T-cell (primary cell): ENCODE measurements at regions not wholly inside any gene's neighbourhood (a gene's known extent, or its start where the extent isn't known, plus 50 kb on each side); places are given as distances from the start of the nearest gene placed in this dataset.
"Not testable (repeated sequence)": the region's sequence is repeated elsewhere in the genome, so short reads cannot be mapped to it uniquely, and the experiment has no call there.

Experiments used
- ATAC-seq, 4 experiments: fragments of 200-7000 bp in 3 of 4; fragments of 150-1000 bp in 1 of 4; cut with Tn5 transposase; replicated peaks in 1 of 4; 1 replicate in 3 of 4; 2 replicates in 1 of 4; pipeline ENCODE4 v1.10.0; 2021; ENCODE audit warnings: moderate library complexity in 3 of 4, mild to moderate bottlenecking in 2 of 4, moderate number of reproducible peaks in 1 of 4
- CTCF ChIA-PET, 2 donors: fragments of 300-600 bp; sonication (Branson Sonifier 250); formaldehyde crosslinking; loops; one replicate each; lab custom pipeline; 2022; ENCODE audit warnings: antibody characterized with exemption in 2 of 2; lab: Charles Lee
- POLR2A ChIA-PET, 2 donors: fragments of 300-600 bp; sonication (Branson Sonifier 250); formaldehyde crosslinking; loops; one replicate each; lab custom pipeline; 2022; ENCODE audit warnings: antibody characterized with exemption in 2 of 2; lab: Charles Lee
- DNase-seq, 35 experiments: peaks; one replicate each; pipeline versions ENCODE4 v3.0.0 to v3.0.0-alpha.2; 2013 to 2023
- H3K27ac ChIP-seq: one replicate; pipeline ENCODE4 v1.5.1; 2013; ENCODE audit warnings: low read length
- H3K27me3 ChIP-seq, 2 experiments: replicated peaks in 1 of 2; 1 replicate in 1 of 2; 2 replicates in 1 of 2; pipeline versions ENCODE4 v1.6.1 to v1.7.0; 2013; ENCODE audit warnings: low read length in 1 of 2, mixed read lengths in 1 of 2; ENCODE audit not compliant: control insufficient read depth in 2 of 2, insufficient read depth in 2 of 2; ENCODE audit errors: extremely low read depth in 1 of 2
- H3K36me3 ChIP-seq, 2 donors: 1 replicate in 1 of 2; 2 replicates in 1 of 2; pipeline versions ENCODE4 v1.6.1 to v1.7.0; 2013; ENCODE audit warnings: low read length in 1 of 2; ENCODE audit not compliant: control insufficient read depth in 2 of 2, insufficient read depth in 1 of 2; ENCODE audit errors: extremely low read depth in 1 of 2
- H3K4me1 ChIP-seq, 2 experiments: 1 replicate in 1 of 2; 2 replicates in 1 of 2; pipeline versions ENCODE4 v1.6.1 to v1.7.0; 2013; ENCODE audit warnings: low read length in 2 of 2, mixed read lengths in 1 of 2; ENCODE audit not compliant: insufficient read depth in 2 of 2, control insufficient read depth in 1 of 2; ENCODE audit errors: extremely low read depth in 1 of 2
- H3K4me3 ChIP-seq, 2 donors: 1 replicate in 1 of 2; 2 replicates in 1 of 2; pipeline versions ENCODE4 v1.5.1 to v1.7.0; 2013; ENCODE audit warnings: mild to moderate bottlenecking in 2 of 2, low read length in 1 of 2, moderate library complexity in 1 of 2; ENCODE audit not compliant: control insufficient read depth in 1 of 2; ENCODE audit errors: extremely low read depth in 1 of 2
- H3K9me3 ChIP-seq: 2 replicates; pipeline ENCODE4 v1.7.0; 2013
- H3K27ac Mint-ChIP-seq, 2 donors: one replicate each; pipeline ENCODE4 v1.8.0; 2020 to 2021; ENCODE audit warnings: mild to moderate bottlenecking in 2 of 2, mixed read lengths in 2 of 2
- H3K27me3 Mint-ChIP-seq, 2 donors: one replicate each; pipeline ENCODE4 v1.8.0; 2021 to 2022; ENCODE audit warnings: mixed read lengths in 2 of 2
- H3K36me3 Mint-ChIP-seq: one replicate; pipeline ENCODE4 v1.8.0; 2021; ENCODE audit warnings: mixed read lengths
- H3K4me1 Mint-ChIP-seq, 3 donors: one replicate each; pipeline ENCODE4 v1.8.0; 2020 to 2022; ENCODE audit warnings: mixed read lengths in 3 of 3, mild to moderate bottlenecking in 1 of 3
- H3K4me3 Mint-ChIP-seq, 3 donors: one replicate each; pipeline ENCODE4 v1.8.0; 2020 to 2022; ENCODE audit warnings: mild to moderate bottlenecking in 3 of 3, mixed read lengths in 3 of 3, moderate library complexity in 3 of 3
- H3K9me3 Mint-ChIP-seq, 3 donors: one replicate each; pipeline ENCODE4 v1.8.0; 2020 to 2022; ENCODE audit warnings: mixed read lengths in 3 of 3
- WGBS: methylation state at CpG from one replicate; pipeline ENCODE4 v1.1.5; 2013; ENCODE audit warnings: missing lambda C conversion rate; ENCODE audit not compliant: insufficient coverage; 5-methylcytosine and 5-hydroxymethylcytosine counted together

- Mint-ChIP-seq H3K4me3 (no peak overlapping the region), H3K27me3 (no peaks in the 10 kb centered on the region), H3K4me1 (no peaks in the 10 kb centered on the region), H3K27ac (no peak overlapping the region), H3K9me3 (peaks cover 6 to 8% (median 8%) of the 10 kb centered on the region in 3 donors), H3K36me3 (no peaks in the 10 kb centered on the region)
- DNase-seq (no peak), ATAC-seq (no peak)
- Histone ChIP-seq H3K9me3 (no peaks in the 10 kb centered on the region), H3K36me3 (no peaks in the 10 kb centered on the region), H3K4me1 (no peaks in the 10 kb centered on the region), H3K27ac (no peak overlapping the region), H3K27me3 (no peaks in the 10 kb centered on the region), H3K4me3 (no peak overlapping the region)
- 0% methylated on average over 1 of the region's 2 CpGs for WGBS
- POLR2A ChIA-PET = no interaction called here
- CTCF ChIA-PET = no interaction called here
Measured at GRCh38 chr6:114648847-114649246, 306.0 kb upstream of the HS3ST5 start.

- peaks cover 11 to 18% (median 13%) of the 10 kb centered on the region in 3 donors for H3K9me3 Mint-ChIP-seq
- H3K27me3 ChIP-seq = no peaks in the 10 kb centered on the region
- H3K4me1 ChIP-seq = no peaks in the 10 kb centered on the region
- no peak overlapping the region for H3K27ac ChIP-seq
- H3K36me3 Mint-ChIP-seq = no peaks in the 10 kb centered on the region
- no peak for DNase-seq
- 41% methylated on average over 4 of the region's 4 CpGs for WGBS
- no peak overlapping the region for H3K4me3 ChIP-seq
- no peak overlapping the region for H3K27ac Mint-ChIP-seq
- ChIA-PET CTCF (no interaction called here), POLR2A (no interaction called here)
- H3K9me3 ChIP-seq = no peaks in the 10 kb centered on the region
- no peak for ATAC-seq
- H3K4me3 Mint-ChIP-seq = no peak overlapping the region
- no peaks in the 10 kb centered on the region for H3K36me3 ChIP-seq
- H3K27me3 Mint-ChIP-seq = no peaks in the 10 kb centered on the region
- H3K4me1 Mint-ChIP-seq = no peaks in the 10 kb centered on the region
Measured at GRCh38 chr6:114638341-114638740, 295.5 kb upstream of the HS3ST5 start.

GRCh38 chr6:114634016-114634415 is 291.2 kb upstream of the HS3ST5 start:
- no peaks in the 10 kb centered on the region for H3K27me3 Mint-ChIP-seq
- H3K4me1 Mint-ChIP-seq = no peaks in the 10 kb centered on the region
- Histone ChIP-seq H3K9me3 (no peaks in the 10 kb centered on the region), H3K27me3 (no peaks in the 10 kb centered on the region), H3K27ac (no peak overlapping the region), H3K4me3 (no peak overlapping the region), H3K36me3 (no peaks in the 10 kb centered on the region), H3K4me1 (no peaks in the 10 kb centered on the region)
- ChIA-PET CTCF (interaction anchor here in 1 of 2 donors (0.9 kb wide), 1 partner anchor 14 kb away, joined by 3 read pairs; no protein-coding TSS in a partner anchor), POLR2A (no interaction called here)
- no peaks in the 10 kb centered on the region for H3K36me3 Mint-ChIP-seq
- DNase-seq (no peak), ATAC-seq (no peak)
- H3K27ac Mint-ChIP-seq = no peak overlapping the region
- no peak overlapping the region for H3K4me3 Mint-ChIP-seq
- peaks cover 13 to 16% (median 14%) of the 10 kb centered on the region in 3 donors for H3K9me3 Mint-ChIP-seq

- H3K27ac Mint-ChIP-seq, H3K27me3 ChIP-seq, H3K36me3 ChIP-seq, H3K4me3 Mint-ChIP-seq, H3K27me3 Mint-ChIP-seq, H3K9me3 ChIP-seq, H3K4me3 ChIP-seq, H3K36me3 Mint-ChIP-seq, CTCF ChIA-PET, H3K4me1 Mint-ChIP-seq, DNase-seq, H3K27ac ChIP-seq, ATAC-seq, H3K4me1 ChIP-seq: not testable (repeated sequence)
- POLR2A ChIA-PET = interaction anchor here in 1 of 2 donors (0.5 kb wide), 1 partner anchor 218 kb away, joined by 4 read pairs; no protein-coding TSS in a partner anchor
- peaks cover 9 to 15% (median 11%) of the 10 kb centered on the region in 3 donors for H3K9me3 Mint-ChIP-seq
- no CpG with 5 or more reads among the region's 1 CpG for WGBS
Measured at GRCh38 chr6:114626226-114626625, 283.4 kb upstream of the HS3ST5 start.

- no peaks in the 10 kb centered on the region for H3K27me3 ChIP-seq
- Mint-ChIP-seq H3K27me3 (no peaks in the 10 kb centered on the region), H3K4me1 (no peaks in the 10 kb centered on the region), H3K27ac (no peak overlapping the region), H3K4me3 (no peak overlapping the region), H3K36me3 (no peaks in the 10 kb centered on the region), H3K9me3 (peaks cover 3 to 9% (median 4%) of the 10 kb centered on the region in 3 donors)
- DNase-seq = no peak
- POLR2A ChIA-PET = interaction anchor here in 1 of 2 donors (0.7 kb wide), 1 partner anchor 22 kb away, joined by 3 read pairs; no protein-coding TSS in a partner anchor
- H3K27ac ChIP-seq = no peak overlapping the region
- no peaks in the 10 kb centered on the region for H3K9me3 ChIP-seq
- H3K36me3 ChIP-seq = no peaks in the 10 kb centered on the region
- WGBS = no CpG with 5 or more reads among the region's 2 CpGs
- H3K4me1 ChIP-seq = no peaks in the 10 kb centered on the region
- ATAC-seq = no peak
- no peak overlapping the region for H3K4me3 ChIP-seq
- CTCF ChIA-PET = interaction anchor here in 1 of 2 donors (1.1 kb wide), 1 partner anchor 15 kb away, joined by 3 read pairs; no protein-coding TSS in a partner anchor
Measured at GRCh38 chr6:114619621-114620200, 276.9 kb upstream of the HS3ST5 start.

- H3K36me3 Mint-ChIP-seq = no peaks in the 10 kb centered on the region
- H3K36me3 ChIP-seq = no peaks in the 10 kb centered on the region
- no peak overlapping the region for H3K4me3 ChIP-seq
- H3K4me3 Mint-ChIP-seq = no peak overlapping the region
- H3K4me1 ChIP-seq = no peaks in the 10 kb centered on the region
- ATAC-seq (no peak), DNase-seq (no peak)
- no peaks in the 10 kb centered on the region for H3K27me3 ChIP-seq
- peaks cover 0 to 11% (median 4%) of the 10 kb centered on the region in 3 donors for H3K9me3 Mint-ChIP-seq
- no peak overlapping the region for H3K27ac ChIP-seq
- no peak overlapping the region for H3K27ac Mint-ChIP-seq
- POLR2A ChIA-PET = no interaction called here
- no peaks in the 10 kb centered on the region for H3K9me3 ChIP-seq
- CTCF ChIA-PET = no interaction called here
- no peaks in the 10 kb centered on the region for H3K4me1 Mint-ChIP-seq
- H3K27me3 Mint-ChIP-seq = no peaks in the 10 kb centered on the region
Measured at GRCh38 chr6:114611696-114612095, 268.9 kb upstream of the HS3ST5 start.
